ENCODE measurements at regions not wholly inside any gene's neighbourhood (a gene's known extent, or its start where the extent isn't known, plus 50 kb on each side); places are given as distances from the start of the nearest gene placed in this dataset.

- TF ChIP-seq ZBTB40 (IDR thresholded peaks at IDR 0.05) (no peak), ZBTB40 (CRISPR knock-in tag; IDR thresholded peaks at IDR 0.05) (no peak), NFE2L1 (CRISPR knock-in tag; IDR thresholded peaks at IDR 0.05; ENCODE audit: borderline replicate concordance) (no peak), RBAK (CRISPR knock-in tag; IDR thresholded peaks at IDR 0.05) (no peak), ZBTB34 (CRISPR knock-in tag; IDR thresholded peaks at IDR 0.05) (no peak), RFX1 (IDR thresholded peaks at IDR 0.05) (no peak), ZIK1 (CRISPR knock-in tag; IDR thresholded peaks at IDR 0.05; ENCODE audit: borderline replicate concordance, low read depth) (no peak), NCOA5 (CRISPR knock-in tag; IDR thresholded peaks at IDR 0.05) (no peak), ZFAT (CRISPR knock-in tag; conservative IDR thresholded peaks at IDR 0.05) (no peak), SRSF1 (optimal IDR thresholded peaks at IDR 0.05; ENCODE audit: low read depth, low read length) (no peak), HDAC2 (CRISPR knock-in tag; IDR thresholded peaks at IDR 0.05) (no peak)
Measured at GRCh38 chr7:155988416-155988815, 176.2 kb upstream of the SHH start (continued).

Measured in HepG2 (cell line).